ENCODE measurements at regions not wholly inside any gene's neighbourhood (a gene's known extent, or its start where the extent isn't known, plus 50 kb on each side); places are given as distances from the start of the nearest gene placed in this dataset.

GRCh38 chrY:21091909-21092308, 336.0 kb downstream of the RPS4Y2 start:
- no peak for TF ChIP-seq CTCF (IDR thresholded peaks at IDR 0.05 in 8 of 11, conservative IDR thresholded peaks at IDR 0.05 in 3 of 11)
- no peak for TF ChIP-seq POLR2AphosphoS5 (IDR thresholded peaks at IDR 0.05)
- no peak for TF ChIP-seq POLR2A (IDR thresholded peaks at IDR 0.05)
